RPMI7951 (cell line): ENCODE measurements at regions not wholly inside any gene's neighbourhood (a gene's known extent, or its start where the extent isn't known, plus 50 kb on each side); places are given as distances from the start of the nearest gene placed in this dataset.

Experiments
- DNase-seq: peaks from one replicate; pipeline ENCODE4 v3.0.0-alpha.2; 2012; ENCODE audit warnings: low read depth

- DNase-seq: no peak
These were observed 133.6 kb upstream of the BMP4 start for GRCh38 chr14:54090274-54090673.

- no peak for DNase-seq
These were observed 138.1 kb upstream of the BMP4 start for GRCh38 chr14:54094765-54095164.

- peak; percentile 72 for DNase-seq
These were observed 141.9 kb upstream of the BMP4 start for GRCh38 chr14:54098536-54098935.

GRCh38 chr14:54102051-54102456 lies 145.4 kb upstream of the BMP4 start:
- no peak for DNase-seq

- no peak for DNase-seq
These were observed 145.9 kb upstream of the BMP4 start for GRCh38 chr14:54102530-54102929.

- DNase-seq: no peak
These were observed 148.0 kb upstream of the BMP4 start for GRCh38 chr14:54104601-54105145.

GRCh38 chr14:54105406-54105805 lies 148.8 kb upstream of the BMP4 start:
- no peak for DNase-seq

GRCh38 chr14:54105898-54106297 lies 149.3 kb upstream of the BMP4 start:
- no peak for DNase-seq

- peak; percentile 75 for DNase-seq
These were observed 150.2 kb upstream of the BMP4 start for GRCh38 chr14:54106661-54107377.

GRCh38 chr14:54108481-54109471 lies 152.2 kb upstream of the BMP4 start:
- DNase-seq: peak; percentile 96

- DNase-seq: no peak
These were observed 153.0 kb upstream of the BMP4 start for GRCh38 chr14:54109521-54110120.

- no peak for DNase-seq
These were observed 158.3 kb upstream of the BMP4 start for GRCh38 chr14:54114941-54115340.

- DNase-seq: no peak
These were observed 159.7 kb upstream of the BMP4 start for GRCh38 chr14:54116198-54116885.

- DNase-seq: peak; percentile 90
These were observed 160.3 kb upstream of the BMP4 start for GRCh38 chr14:54116972-54117371.

GRCh38 chr14:54117396-54117795 lies 160.8 kb upstream of the BMP4 start:
- no peak for DNase-seq

- no peak for DNase-seq
These were observed 161.3 kb upstream of the BMP4 start for GRCh38 chr14:54117924-54118323.

GRCh38 chr14:54120260-54120659 lies 163.6 kb upstream of the BMP4 start:
- no peak for DNase-seq

GRCh38 chr14:54121466-54122027 lies 164.9 kb upstream of the BMP4 start:
- no peak for DNase-seq

GRCh38 chr14:54123841-54124240 lies 167.2 kb upstream of the BMP4 start:
- DNase-seq: no peak

GRCh38 chr14:54125109-54125508 lies 168.5 kb upstream of the BMP4 start:
- no peak for DNase-seq

GRCh38 chr14:54126947-54127346 lies 170.3 kb upstream of the BMP4 start:
- DNase-seq: no peak
